ENCODE measurements at regions not wholly inside any gene's neighbourhood (a gene's known extent, or its start where the extent isn't known, plus 50 kb on each side); places are given as distances from the start of the nearest gene placed in this dataset.
A peak's percentile ranks its signal among the peaks of the same experiment; 100 is the strongest.

DNA sequence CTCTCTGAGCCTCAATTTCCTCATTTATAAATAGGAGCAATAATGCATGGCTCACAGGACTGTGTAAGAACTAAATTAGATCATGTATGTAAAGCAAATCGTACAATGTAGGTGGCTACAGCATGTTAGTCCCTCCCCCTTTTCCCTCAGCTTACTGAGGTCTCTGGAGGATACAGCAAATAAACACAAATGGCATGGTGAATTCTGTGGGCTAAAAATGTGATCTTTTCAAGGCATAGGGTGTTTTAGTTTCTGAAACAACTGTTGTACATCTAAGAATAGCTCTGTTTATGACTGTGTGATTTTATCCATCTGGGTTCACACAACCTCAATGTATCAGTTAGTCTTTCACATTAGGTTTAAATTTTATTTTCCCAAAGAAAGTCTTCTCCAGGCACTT is 121.2 kb upstream of the PLEKHG7 start:
- DNase-seq (no peak), ATAC-seq (no peak)

DNA sequence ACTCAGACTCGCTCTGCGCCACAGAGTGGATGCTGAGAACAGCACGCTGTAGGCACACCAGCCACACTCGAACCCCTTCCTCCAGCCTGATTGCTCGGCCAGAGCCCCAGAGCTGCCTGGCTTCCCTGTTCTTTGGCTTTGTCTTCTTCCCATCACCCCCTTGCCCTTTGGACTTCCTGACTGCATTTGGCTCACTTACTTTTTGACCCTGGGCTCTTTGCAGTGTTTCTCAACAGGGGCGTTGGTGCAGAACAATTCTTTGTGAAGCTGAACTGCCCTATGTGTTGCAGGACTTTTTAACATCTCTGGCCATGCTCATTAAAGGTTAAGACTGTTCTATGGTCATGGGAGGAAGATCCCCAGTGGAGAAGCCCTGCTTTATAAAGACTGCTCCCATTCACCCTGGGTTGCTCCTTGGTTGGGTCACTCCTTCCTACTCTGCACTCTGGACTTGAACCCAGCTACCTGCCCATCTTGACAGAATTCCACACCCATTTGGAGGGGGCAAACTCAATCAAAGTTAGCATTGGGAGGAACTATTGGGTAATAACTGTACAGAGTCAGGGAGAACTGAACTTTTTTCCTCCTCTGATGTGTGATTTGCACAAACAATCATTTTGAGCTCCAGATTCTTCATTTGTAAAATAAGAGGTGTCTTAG is 127.7 kb upstream of the PLEKHG7 start:
- DNase-seq: no peak
- no peak for ATAC-seq

DNA sequence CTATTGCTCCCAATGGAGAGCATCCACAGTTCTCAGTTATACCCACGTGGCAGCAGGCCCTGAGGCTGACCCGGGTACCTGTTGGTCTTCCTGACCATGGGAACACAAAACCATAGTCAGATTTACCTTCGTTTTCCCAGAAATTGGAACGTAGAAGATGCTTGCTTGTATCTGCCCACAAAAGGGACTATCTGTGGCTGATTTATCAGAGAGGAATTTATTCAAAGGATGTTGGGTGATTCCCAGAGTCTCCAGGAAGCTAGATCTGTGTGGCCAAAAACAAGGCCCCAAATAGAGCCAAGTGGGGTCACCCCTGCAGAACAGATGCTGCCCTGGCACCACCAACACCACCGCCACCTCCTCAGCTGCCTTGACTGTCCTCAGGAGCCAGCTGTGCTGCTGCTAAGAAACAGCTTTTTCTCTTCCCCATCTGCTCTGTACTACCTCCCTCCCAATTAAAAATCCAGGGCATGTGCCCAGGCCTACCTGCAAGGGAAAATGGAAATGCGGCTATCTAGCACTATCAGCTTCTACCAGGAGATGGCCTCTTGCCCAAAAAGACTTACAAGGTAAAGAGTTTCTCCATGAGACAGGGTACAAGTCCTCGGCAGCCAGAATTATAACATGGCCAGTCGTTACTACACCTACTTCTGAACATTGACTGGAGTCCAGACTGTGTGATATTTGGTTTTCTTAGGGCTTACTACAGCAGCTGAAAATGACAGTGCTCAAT is 128.6 kb upstream of the PLEKHG7 start:
- DNase-seq: no peak
- ATAC-seq: peak; percentile 15

DNA sequence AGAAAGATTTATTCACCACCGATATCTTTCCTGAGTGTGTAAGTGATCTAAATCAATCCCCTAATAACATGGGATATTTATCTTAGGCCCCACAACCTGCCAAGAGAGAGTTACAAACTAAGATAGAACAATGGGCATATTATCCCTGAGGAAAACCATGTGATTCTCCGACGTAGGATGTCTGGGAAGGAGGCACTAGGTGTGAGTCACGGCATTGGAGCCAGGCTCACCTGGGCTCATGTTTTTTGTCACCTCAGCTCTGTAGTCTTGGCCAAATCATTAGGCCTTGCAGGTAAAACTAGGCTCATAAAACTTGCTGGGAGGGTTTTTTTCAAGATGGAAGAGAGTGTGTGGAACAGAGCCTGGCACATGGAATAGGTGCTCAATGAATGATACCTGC is 129.7 kb upstream of the PLEKHG7 start:
- DNase-seq (no peak), ATAC-seq (no peak)

- ATAC-seq: no peak
- no peak for DNase-seq
Observed at GRCh38 chr12:92571844-92572543, 130.8 kb upstream of the PLEKHG7 start.

DNA sequence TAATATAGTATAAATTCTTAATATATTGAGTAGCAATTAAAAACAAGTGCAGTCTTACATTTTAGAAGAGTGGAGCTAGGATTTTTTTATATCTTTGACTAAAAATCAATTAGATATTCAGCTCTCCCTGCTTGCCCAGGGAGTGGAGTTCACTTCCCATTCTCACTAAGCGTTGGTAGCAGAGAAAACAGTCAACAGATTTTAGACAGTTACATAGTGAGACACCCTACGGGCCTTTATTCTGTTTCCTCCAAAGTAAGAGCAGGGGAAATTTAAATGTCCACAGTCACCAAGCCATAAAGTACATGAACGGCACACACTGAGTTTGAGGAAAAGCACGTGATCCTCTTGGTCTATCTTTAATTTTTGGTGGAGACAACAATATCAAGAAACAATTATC is 131.6 kb upstream of the PLEKHG7 start:
- DNase-seq (no peak), ATAC-seq (no peak)

DNA sequence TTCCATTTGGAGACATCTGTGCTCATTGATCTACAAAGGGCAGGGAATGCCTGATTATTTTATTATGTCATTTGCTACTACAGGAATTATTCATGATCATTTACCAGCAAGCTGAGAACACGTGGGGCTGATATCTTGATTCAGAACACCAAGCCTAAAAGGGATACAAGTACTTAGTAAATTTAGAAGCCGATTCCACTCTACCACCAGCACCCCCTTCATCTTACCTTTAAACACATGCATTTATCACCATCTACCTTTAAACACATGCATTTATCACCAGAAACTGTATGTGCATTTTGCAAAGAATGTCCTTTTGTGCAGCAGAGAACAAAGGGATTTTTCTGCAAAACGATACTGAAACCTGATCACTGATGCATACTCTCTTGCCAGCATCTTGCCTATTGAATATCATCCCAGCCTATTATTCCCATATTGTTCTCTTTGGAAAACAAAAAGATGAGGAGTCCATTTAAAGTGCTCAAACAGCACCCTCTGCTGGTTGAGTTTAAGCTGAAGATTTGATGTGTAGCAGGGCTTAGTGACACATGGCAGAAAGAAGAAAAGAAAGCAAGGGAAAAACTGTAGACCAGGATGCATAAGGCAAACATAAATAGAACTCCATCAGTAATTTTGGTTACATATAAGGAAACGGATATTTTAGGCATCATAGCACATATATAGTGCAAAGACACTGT is 132.6 kb upstream of the PLEKHG7 start:
- peak; percentile 46 for DNase-seq

GRCh38 chr12:92568691-92569090 is 134.1 kb upstream of the PLEKHG7 start:
- no peak for DNase-seq
- no peak for ATAC-seq

More for the DNA sequence above, 132.6 kb upstream of the PLEKHG7 start:
- ATAC-seq: peak; percentile 94

GRCh38 chr12:92566448-92567019 is 136.3 kb upstream of the PLEKHG7 start:
- DNase-seq (no peak), ATAC-seq (peak; percentile 60)

DNA sequence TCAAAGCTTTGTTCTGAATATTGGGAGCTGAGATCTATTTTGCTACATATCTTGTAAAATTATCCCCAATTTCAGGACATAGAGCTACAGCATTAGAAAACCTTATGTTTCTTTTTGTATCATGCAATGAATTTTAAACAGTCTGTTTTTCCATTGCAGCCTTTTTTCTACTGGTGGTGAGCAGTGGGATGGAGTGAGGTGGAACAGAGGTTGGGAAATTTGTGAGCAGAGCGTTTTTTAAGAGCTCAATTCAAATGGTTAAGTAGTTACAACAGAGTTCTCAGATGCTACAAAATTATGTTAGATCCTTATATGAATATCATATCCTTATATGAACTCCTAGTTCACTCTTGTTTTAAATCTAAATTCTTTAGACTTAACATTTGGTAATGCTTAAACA is 139.0 kb upstream of the PLEKHG7 start:
- no peak for ATAC-seq
- no peak for DNase-seq

DNA sequence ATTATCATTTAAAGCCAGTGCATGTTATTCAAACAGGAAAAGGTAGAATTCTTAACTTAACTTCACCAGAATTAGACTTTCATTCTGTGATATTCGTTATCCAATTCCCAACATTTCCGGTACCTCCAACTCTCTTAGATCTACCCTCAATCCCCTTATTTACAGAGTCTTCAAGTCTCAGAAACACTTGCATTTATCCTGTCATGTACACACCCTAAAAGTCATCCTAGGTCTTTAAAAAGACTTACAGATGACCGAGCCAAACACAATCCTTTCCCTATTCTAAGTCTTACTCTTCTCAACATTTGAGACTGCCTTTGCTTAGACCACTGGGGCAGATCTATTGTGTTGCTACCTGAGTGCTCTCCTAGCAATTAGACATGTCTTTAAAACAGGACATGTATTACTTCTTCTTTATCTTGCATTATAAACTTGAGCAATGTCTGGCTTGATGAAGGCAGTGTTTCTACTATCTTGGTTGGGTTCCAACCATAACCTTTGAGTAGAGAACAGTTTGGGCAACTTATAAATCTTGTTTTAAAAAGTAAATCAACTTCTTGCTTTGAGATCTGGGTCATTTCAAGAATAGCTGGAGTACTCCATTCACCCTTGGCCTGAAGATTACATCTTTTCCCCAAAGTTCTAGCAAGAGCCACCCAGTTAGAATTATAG is 140.6 kb upstream of the PLEKHG7 start:
- ATAC-seq: no peak

GRCh38 chr12:92561543-92561899 is 141.3 kb upstream of the PLEKHG7 start:
- no peak for ATAC-seq
- no peak for DNase-seq

More for the DNA sequence above, 140.6 kb upstream of the PLEKHG7 start:
- no peak for DNase-seq

DNA sequence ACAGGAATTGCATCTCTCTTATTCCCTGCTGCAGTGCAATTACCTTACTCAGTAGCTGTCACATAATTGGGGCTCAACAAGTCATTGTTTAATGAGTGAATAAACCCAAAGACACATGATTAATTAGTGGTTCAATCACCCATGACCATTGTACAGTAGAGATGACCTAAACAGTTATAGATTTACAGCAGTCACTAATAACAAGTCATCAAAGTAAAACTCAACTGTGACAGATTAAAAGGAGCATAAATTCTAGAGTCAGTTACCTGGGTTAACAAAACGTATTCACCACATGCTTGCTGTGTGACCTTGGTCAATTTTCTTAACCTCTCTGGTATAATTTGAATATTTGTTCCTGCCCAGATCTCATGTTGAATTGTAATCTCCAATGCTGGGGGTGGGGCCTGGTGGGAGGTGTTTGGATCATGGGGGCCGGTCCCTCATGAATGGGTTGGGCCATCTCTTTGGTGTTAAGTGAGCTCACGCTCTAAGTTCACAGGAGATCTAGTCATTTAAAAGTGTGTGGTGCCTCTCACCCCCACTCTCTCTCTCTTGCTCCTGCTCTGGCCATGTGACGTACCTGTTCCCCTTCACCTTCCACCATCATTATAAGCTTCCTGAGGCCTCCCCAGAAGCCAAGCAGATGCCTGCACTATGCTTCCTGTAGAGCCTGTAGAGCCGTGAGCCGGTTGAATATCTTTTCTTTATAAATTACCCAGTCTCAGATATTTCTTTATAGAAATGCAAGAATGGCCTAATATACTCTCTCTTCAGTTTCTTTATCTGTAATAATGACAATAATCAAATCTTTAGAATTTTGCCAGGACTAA is 141.9 kb upstream of the PLEKHG7 start:
- DNase-seq (no peak), ATAC-seq (no peak)

GRCh38 chr12:92558806-92559205 is 144.0 kb upstream of the PLEKHG7 start:
- ATAC-seq: peak; percentile 60
- no peak for DNase-seq

DNA sequence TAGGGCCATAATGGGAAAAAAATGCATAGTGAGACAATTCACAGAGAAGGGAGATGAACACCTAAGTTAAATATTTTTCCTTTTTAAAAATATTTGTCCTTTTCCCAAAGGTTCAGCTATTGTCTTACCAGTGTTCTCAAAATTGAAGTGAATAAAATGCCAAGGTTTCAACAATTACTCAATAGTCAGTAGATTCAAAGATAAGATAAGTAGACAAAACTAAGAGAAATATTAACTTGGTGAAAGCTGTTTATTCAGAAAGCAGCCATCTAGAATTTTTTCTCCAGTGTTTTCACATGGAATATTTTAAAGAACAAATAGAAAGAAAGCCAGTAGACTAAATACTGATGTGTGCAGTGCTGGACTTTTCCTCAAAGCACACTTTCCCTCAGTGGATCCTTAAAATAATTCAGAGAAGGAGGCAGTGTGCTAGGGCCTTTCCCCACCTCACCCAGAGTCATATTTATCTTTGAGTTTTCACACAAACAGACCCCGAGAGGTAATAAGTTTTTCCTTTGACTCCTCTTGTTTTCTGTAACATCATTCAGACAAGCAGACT is 144.5 kb upstream of the PLEKHG7 start:
- DNase-seq (no peak), ATAC-seq (peak; percentile 23)

- ATAC-seq (no peak), DNase-seq (no peak)
Observed at GRCh38 chr12:92557422-92557724, 145.4 kb upstream of the PLEKHG7 start.

- ATAC-seq (no peak), DNase-seq (no peak)
Observed at GRCh38 chr12:92556637-92557421, 146.0 kb upstream of the PLEKHG7 start.

DNA sequence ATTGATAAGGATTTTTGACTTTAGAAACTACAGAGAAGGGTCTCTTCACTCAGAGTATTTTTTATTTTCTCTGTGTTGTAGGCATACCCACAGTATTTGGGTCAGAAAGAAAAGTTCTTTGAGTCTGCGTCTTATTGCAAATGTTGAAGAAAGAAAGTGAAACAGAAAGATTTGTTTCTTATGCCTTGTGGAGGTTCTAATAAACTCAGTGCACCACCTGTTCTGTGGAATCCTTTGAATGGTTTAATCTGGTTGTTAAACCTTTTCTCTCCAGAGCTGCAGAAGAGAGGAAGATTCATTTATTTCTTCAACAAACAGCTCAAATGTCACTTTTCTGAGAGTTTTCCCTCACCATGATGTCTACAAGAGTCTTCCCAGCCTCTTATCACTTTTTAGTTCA is 146.6 kb upstream of the PLEKHG7 start:
- DNase-seq (no peak), ATAC-seq (no peak)

DNA sequence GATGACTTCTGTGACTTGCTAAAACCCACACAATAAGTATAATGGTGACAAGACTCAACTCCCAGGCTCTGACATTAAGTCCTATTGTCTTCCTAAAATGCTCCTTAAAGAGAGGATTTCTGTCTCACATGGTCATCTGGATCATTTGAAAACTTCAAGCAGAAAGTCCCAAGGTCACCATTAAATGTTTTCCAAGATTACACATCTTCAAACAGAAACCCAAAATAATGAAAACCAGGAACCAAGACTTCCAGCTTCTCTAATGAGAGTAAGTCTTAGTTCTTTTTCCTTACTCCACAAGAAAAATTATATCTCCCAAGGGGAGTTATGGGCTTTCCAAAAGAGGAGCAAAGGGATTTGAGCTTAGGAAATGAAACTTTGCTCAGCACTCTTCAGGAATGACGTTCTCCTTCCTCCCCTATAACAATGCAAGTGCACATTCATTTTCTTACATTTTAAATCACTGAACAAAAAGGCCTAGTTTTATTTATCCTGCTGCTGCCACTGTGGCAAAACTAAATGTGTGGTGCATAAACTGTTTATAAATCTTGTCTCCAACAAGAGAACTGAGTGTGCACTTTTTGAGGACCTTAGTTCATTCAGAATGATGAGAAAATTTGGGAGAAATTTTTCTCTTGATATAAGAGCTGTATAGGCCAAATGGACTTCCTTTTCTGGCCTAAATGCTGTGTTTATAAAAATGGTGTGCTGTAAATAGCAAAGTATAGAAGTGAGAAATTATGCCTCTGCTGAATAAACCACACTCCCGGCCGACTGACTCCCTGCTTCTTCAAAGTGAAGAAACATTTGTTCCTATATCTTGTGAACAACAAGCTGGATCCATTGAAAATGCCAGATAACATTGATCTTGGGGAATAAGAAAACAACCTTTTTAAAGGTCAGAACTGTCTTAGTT is 148.4 kb upstream of the PLEKHG7 start:
- no peak for DNase-seq
- ATAC-seq: no peak

Measured in stimulated activated naive CD8-positive, alpha-beta T cell treated with anti-CD3 and anti-CD28 coated beads, Interleukin-15, Interleukin-2, amounts not matched to agents 100 U/mL and 50 U/mL, for 24 hours (primary cell).